Lower leg skin (tissue), 3 donors: ENCODE measurements at regions not wholly inside any gene's neighbourhood (a gene's known extent, or its start where the extent isn't known, plus 50 kb on each side); places are given as distances from the start of the nearest gene placed in this dataset.

Experiments
- POLR2A ChIP-seq, 2 donors: fragments of 450-650 bp; IDR thresholded peaks; one replicate each; pipeline ENCODE4 v1.6.1; 2016 to 2017; ENCODE audit warnings: antibody characterized with exemption in 2 of 2, mild to moderate bottlenecking in 1 of 2, moderate library complexity in 1 of 2
- TF ChIP-seq, protein P1 (sequence below), 3 donors: fragments of 450-650 bp; IDR thresholded peaks; one replicate each; pipeline ENCODE4 v1.5.1; 2016; ENCODE audit warnings: antibody characterized with exemption in 3 of 3, mild to moderate bottlenecking in 3 of 3, moderate library complexity in 2 of 3

DNA sequence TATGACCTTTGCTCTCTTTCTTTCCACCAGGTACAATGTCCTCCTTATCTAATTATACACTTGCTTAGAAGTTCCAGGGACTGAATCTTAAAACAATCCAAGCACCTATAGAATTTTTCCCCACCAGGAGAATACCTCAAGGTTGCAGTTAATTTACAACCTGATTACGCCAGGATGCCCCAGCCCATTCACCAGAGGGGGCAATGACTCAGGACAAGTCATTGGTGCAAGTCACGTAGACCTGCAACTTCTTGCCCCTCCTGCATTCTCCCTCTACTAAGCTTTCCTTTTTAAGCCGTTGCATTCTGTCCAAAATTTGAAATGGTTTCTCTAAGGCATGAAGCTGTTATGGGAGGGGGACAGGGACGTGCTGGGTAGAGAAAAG, 111.1 kb upstream of the SCAF11 start:
- TF ChIP-seq POLR2A (IDR thresholded peaks at IDR 0.05), result no peak
- TF ChIP-seq, protein P1, sequence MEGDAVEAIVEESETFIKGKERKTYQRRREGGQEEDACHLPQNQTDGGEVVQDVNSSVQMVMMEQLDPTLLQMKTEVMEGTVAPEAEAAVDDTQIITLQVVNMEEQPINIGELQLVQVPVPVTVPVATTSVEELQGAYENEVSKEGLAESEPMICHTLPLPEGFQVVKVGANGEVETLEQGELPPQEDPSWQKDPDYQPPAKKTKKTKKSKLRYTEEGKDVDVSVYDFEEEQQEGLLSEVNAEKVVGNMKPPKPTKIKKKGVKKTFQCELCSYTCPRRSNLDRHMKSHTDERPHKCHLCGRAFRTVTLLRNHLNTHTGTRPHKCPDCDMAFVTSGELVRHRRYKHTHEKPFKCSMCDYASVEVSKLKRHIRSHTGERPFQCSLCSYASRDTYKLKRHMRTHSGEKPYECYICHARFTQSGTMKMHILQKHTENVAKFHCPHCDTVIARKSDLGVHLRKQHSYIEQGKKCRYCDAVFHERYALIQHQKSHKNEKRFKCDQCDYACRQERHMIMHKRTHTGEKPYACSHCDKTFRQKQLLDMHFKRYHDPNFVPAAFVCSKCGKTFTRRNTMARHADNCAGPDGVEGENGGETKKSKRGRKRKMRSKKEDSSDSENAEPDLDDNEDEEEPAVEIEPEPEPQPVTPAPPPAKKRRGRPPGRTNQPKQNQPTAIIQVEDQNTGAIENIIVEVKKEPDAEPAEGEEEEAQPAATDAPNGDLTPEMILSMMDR (IDR thresholded peaks at IDR 0.05), result no peak
